ENCODE measurements at regions not wholly inside any gene's neighbourhood (a gene's known extent, or its start where the extent isn't known, plus 50 kb on each side); places are given as distances from the start of the nearest gene placed in this dataset.
"Not testable (repeated sequence)": the region's sequence is repeated elsewhere in the genome, so short reads cannot be mapped to it uniquely, and the experiment has no call there.

DNA sequence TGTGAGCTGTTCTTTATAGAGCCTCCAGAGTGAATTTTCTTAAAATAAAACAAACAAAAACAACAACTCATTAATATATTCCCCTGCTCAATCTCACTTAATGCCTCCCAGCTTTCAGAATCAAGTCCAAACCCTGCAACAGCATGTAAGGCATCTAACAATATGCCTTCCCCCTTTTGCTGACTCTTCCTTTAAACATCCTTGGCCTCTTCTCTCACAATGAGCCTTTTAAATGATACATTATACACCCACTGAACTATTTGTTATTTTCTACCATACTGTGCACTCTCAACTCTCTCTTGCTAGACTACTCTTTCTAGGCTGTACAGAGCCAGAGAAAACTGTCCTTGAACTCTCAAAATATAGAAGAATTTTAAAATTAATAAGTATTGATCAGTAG lies 115.2 kb upstream of the SNX7 start:
- TF ChIP-seq, protein P1, sequence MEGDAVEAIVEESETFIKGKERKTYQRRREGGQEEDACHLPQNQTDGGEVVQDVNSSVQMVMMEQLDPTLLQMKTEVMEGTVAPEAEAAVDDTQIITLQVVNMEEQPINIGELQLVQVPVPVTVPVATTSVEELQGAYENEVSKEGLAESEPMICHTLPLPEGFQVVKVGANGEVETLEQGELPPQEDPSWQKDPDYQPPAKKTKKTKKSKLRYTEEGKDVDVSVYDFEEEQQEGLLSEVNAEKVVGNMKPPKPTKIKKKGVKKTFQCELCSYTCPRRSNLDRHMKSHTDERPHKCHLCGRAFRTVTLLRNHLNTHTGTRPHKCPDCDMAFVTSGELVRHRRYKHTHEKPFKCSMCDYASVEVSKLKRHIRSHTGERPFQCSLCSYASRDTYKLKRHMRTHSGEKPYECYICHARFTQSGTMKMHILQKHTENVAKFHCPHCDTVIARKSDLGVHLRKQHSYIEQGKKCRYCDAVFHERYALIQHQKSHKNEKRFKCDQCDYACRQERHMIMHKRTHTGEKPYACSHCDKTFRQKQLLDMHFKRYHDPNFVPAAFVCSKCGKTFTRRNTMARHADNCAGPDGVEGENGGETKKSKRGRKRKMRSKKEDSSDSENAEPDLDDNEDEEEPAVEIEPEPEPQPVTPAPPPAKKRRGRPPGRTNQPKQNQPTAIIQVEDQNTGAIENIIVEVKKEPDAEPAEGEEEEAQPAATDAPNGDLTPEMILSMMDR (IDR thresholded peaks at IDR 0.05; ENCODE audit: low read depth, low read length) = no peak
- H3K4me3 ChIP-seq (ENCODE audit: low read depth, low read length) = no peak overlapping the region

DNA sequence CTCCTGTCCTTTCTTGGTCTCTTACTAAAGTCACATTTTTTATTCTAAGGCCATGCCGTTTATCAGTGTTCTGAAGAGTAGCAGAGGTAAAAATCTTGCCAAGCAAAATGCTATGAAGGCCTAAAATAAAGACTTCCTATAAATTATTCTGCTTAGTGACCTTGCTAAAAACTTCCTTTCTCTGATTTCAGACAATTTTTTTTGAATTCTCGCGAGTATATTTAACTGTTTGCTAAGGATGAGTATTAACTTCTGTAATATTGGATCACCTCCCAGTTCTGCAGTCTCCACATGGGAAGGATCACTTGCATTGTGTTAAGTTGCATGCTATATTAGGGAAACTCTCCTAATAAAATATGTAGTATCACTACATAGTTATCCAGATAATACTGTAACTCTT lies 123.4 kb upstream of the SNX7 start:
- no peak overlapping the region for H3K4me3 ChIP-seq (ENCODE audit: low read depth, low read length)
- TF ChIP-seq, protein P1 (IDR thresholded peaks at IDR 0.05; ENCODE audit: low read depth, low read length) = no peak

DNA sequence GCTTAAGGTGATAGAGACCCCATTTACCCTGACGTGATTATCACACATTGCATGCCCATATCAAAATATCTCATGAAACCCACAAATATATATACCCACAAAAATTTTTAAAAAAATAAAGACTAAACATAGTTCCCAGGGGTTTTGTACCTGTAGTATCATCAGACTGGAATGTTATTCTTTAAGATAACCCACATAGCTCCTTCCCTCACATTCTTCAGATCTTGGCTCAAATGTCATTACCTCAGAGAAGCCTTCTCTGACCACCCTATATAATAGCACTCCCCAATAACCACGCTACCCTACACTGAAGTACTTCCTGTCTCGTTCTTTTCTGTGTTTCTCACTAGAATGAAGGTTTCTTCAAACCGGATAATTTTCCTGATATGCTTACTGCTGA lies 138.3 kb upstream of the SNX7 start:
- TF ChIP-seq, protein P1 (IDR thresholded peaks at IDR 0.05; ENCODE audit: low read depth, low read length) = no peak
- H3K4me3 ChIP-seq (ENCODE audit: low read depth, low read length) = no peak overlapping the region

DNA sequence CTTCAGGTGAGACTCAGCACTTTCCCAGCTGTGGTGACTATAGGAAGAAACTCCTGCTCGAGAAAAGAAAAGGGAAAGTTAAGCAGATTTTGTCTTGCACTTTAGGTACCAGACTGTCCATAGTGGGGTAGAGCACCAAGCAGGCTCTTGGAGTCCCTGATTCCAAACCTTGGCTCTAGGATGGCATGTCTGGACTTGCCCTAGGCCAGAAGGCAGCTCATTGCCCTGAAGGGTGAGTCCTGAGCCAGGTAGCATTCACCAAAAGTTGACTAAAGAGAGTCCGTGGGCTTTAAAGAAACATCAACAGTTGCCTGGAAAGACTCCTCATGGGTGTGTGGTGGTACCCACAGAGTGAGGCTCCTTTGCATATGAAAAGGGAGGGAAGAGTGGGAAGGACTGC lies 145.2 kb upstream of the SNX7 start:
- TF ChIP-seq, protein P1 (IDR thresholded peaks at IDR 0.05; ENCODE audit: low read depth, low read length) = no peak
- H3K4me3 ChIP-seq (ENCODE audit: low read depth, low read length) = no peak overlapping the region

GRCh38 chr1:98515744-98516143 lies 145.8 kb upstream of the SNX7 start:
- no peak overlapping the region for H3K4me3 ChIP-seq (ENCODE audit: low read depth, low read length)
- TF ChIP-seq, protein P1 (IDR thresholded peaks at IDR 0.05; ENCODE audit: low read depth, low read length) = no peak

- not testable (repeated sequence) for H3K4me3 ChIP-seq (ENCODE audit: low read depth, low read length)
Measured at GRCh38 chr1:98512216-98512615, 149.3 kb upstream of the SNX7 start.

GRCh38 chr1:98503771-98504170 lies 157.8 kb upstream of the SNX7 start:
- no peak overlapping the region for H3K4me3 ChIP-seq (ENCODE audit: low read depth, low read length)
- TF ChIP-seq, protein P1 (IDR thresholded peaks at IDR 0.05; ENCODE audit: low read depth, low read length) = no peak

- no peak overlapping the region for H3K4me3 ChIP-seq (ENCODE audit: low read depth, low read length)
- TF ChIP-seq, protein P1 (IDR thresholded peaks at IDR 0.05; ENCODE audit: low read depth, low read length) = no peak
Measured at GRCh38 chr1:98502937-98503336, 158.6 kb upstream of the SNX7 start.

Measured in WI38 (cell line).